ENCODE measurements at regions not wholly inside any gene's neighbourhood (a gene's known extent, or its start where the extent isn't known, plus 50 kb on each side); places are given as distances from the start of the nearest gene placed in this dataset.

GRCh38 chr10:60549686-60550085, 160.0 kb upstream of the ANK3 start:
- TF ChIP-seq CTCF (IDR thresholded peaks at IDR 0.05) (peak in 4 of 5 experiments; percentile 28 to 37 (median 34)), POLR2A (IDR thresholded peaks at IDR 0.05) (no peak), POLR2AphosphoS5 (IDR thresholded peaks at IDR 0.05) (no peak)
